HG03280 (cell line): ENCODE measurements at regions not wholly inside any gene's neighbourhood (a gene's known extent, or its start where the extent isn't known, plus 50 kb on each side); places are given as distances from the start of the nearest gene placed in this dataset.

Experiments used
- ATAC-seq: cut with Tn5 transposase; IDR thresholded peaks from one replicate; pipeline ENCODE4 v1.9.1; 2021; ENCODE audit warnings: mild to moderate bottlenecking, moderate library complexity; ENCODE audit not compliant: unreplicated experiment

GRCh38 chr2:220653776-220654175, 918.3 kb downstream of the EPHA4 start:
- no peak for ATAC-seq

- no peak for ATAC-seq
These were observed 917.8 kb downstream of the EPHA4 start for GRCh38 chr2:220654322-220654721.

GRCh38 chr2:220660277-220661145, 911.6 kb downstream of the EPHA4 start:
- no peak for ATAC-seq

DNA sequence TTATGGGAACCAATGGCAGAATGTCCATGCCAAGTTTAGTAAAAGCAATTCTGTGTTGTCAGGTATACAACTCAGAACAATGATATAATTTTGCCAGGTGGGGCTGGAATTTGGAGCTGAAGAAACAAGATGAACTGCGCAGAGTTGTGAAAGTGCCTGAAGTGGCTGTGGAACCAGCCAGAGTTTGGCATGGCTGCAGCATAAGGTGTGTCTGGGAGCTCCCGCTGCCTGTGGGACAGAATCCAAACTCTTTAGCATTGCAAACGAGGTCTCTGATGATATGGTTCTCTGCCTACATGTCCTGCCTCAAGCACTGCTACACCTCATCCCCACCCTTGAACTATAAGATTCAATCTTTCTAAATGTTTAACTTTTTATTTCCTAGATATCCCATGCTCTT, 909.7 kb downstream of the EPHA4 start:
- ATAC-seq: no peak

DNA sequence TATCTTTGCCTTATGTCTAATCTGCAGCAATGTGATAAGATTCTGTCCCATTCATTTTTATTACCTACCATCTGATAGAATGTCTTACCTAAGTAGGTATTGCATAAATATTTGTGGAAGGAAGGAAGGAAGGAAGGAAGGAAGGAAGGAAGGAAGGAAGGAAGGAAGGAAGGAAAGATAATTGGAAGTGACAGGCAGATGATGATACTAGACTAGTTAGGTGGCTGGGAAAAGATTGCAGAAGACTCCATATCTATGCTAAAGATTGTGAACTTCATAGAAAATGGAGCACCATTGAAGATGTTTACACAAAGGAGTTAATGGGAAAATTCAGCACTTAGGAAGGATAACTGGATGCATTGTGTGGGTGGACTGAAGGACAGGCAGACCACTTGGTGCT, 909.0 kb downstream of the EPHA4 start:
- no peak for ATAC-seq

GRCh38 chr2:220664272-220665107, 907.6 kb downstream of the EPHA4 start:
- no peak for ATAC-seq

DNA sequence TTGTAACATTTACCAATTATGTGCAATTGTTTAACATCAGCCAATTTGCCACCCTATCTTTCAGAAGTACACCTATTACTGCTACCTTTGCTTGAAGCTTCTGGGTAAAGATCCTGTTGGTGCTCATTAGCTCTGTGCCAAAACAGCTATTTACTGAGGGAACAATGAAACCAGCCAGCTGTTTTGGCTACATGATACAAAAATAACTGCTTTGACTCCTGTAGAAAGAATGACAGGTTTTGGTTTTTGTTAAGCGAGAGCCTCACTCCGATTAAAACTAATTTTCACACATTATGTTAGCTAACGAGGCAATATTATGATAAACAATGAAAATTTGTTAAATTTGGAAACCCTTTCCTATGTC, 907.0 kb downstream of the EPHA4 start:
- no peak for ATAC-seq

DNA sequence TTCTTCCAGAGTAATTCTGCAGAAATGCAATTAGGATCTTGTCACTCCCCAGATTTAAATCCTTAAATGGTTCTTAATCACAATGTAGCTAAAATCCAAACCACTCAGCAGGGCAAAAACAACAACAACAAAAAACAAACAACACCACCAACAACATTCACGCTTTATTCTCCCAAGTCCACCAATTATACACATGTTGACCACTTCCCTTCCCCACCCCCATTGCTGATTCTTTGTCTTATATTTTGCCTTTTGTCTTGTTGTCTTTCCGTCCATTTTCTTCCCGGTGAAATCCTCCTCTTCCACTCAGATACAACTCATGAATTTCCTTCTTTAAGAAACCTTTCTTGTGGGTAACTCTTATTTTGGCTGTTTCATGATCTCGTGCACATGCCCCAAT, 902.8 kb downstream of the EPHA4 start:
- no peak for ATAC-seq

DNA sequence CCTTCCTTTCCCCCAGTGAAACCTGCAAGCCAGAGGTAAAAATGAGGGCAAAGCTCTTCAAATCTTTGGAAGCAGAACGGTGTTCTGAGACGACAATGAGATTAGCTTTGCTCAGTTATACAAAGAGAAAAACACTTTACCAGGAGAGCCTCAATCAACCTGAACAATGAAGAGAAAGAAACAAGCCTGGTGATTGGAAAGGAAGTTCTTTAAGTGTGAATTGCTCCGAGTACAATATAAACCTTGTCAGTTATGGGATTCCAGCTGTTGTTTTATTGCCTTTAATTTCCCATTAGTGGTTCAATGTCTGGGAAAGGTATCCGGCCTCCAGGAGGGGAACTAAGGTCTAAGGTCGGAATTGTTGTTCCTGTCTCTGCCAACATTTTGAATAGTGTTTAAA, 901.6 kb downstream of the EPHA4 start:
- ATAC-seq: no peak

DNA sequence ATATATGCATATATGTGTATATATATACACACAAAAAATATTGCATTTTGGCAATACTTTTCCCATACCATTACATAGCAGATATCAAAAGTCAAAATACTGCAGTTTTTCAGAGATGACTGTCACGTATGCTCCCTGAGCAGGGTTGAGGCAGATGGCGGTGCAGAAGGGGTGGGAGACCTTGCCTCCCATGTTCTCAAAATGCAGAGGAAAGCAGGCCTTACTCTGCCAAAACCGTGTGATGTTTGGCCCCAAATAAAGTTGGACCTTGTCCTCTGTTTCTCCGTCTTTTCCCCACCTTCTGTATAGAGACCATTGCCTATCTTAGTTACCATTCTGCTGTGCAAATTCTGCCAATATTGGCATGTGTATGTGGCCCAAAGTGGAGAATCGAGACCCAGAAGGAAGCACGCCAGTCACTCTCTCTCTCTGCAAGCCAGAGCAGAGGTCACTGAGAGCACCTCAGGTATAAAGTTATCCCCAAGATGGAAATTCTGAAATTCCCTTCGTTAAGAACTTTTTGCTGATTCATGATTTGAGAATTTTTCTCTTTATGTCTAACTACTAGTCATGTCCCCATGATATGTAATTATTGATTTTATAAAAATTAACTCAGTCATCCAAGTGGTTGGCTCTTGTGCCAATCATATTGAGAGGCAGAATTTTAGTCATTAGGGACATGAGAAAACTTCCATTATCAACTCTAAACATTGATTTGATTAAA, 898.8 kb downstream of the EPHA4 start:
- ATAC-seq: no peak

DNA sequence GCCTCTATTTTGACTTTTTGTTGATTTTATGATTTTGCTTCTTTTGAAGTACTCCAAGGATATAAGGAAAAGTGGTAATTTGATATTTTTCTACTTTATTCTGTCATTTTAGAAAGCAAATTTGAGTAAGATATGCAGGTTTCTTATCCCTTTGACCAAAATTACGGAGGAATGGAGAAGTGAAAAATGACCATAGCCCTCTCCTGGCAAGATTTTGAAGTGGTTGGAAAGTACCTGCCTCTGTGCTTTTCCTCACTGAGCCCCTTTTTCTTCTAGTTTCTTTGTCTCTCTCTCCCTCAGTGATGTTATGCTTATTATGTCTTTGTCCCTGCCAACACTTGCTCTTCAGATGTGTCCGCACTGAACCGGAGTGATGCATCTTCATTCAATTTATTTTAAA, 898.1 kb downstream of the EPHA4 start:
- ATAC-seq: peak; percentile 52

DNA sequence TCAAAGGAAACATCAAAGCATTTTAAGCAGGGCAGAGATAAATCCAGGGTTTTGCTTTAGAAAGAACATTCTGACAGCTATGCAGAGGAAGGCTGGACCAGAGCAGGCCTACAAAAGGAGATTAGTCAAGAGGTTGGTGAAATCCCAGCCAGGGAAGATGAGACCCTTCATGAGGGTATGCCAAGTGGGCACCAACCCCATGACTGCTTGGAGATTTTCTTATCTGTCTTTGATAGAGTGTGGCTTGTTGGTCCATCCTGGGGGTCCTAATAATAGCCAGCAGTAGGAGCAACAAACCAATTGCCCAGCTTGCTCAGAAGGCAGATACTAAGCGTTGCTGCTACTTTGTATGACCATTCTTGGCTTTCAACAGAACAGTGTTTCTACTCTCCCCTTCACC, 895.4 kb downstream of the EPHA4 start:
- no peak for ATAC-seq

GRCh38 chr2:220678943-220679342, 893.2 kb downstream of the EPHA4 start:
- no peak for ATAC-seq

DNA sequence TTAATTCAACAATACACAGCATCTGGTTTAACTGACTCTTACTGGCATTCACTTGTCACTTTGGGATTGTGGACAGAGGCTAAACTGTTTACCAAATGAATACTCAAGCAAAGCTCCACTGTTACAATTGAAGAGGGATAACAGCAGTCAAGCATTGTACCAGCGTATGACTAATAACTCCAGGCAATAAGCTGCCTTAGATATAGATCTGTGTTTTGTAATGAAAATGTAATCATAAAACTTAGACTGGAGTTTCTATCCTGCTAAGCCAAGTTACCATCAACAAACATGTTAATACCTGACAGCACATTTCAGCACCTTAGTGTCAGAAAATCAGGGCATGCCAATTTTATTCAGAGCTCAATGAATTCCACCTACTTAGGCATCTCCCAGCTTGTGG, 889.5 kb downstream of the EPHA4 start:
- no peak for ATAC-seq

GRCh38 chr2:220684099-220684498, 888.0 kb downstream of the EPHA4 start:
- no peak for ATAC-seq

DNA sequence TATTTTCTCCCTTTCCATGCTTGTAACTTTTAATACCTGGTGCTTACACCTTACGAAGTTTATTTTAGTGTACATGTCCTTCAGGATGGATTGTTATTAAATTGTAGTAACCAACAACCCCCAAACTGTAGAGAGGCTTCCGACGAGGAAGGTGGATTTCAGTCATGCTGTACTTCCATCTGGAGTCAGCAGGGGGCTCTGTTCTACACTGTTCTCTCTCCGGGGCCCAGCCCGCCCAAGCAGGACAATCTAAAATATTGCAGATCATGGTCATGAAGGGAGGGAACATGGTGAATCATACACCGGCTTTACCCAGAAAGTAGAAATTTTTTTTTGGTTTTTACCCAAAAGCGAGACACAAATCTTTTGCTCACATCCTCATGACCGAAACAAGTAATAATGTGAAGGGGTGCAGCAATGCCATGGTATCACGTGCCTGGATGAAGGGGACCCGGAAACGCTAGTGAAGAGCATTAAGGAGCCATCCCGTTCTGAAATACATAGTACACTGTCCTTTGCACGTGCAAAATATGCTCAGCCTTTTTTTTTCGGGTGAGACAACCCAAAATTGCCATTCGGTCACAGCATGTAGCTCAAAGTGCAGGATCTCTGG, 884.8 kb downstream of the EPHA4 start:
- ATAC-seq: peak; percentile 87

DNA sequence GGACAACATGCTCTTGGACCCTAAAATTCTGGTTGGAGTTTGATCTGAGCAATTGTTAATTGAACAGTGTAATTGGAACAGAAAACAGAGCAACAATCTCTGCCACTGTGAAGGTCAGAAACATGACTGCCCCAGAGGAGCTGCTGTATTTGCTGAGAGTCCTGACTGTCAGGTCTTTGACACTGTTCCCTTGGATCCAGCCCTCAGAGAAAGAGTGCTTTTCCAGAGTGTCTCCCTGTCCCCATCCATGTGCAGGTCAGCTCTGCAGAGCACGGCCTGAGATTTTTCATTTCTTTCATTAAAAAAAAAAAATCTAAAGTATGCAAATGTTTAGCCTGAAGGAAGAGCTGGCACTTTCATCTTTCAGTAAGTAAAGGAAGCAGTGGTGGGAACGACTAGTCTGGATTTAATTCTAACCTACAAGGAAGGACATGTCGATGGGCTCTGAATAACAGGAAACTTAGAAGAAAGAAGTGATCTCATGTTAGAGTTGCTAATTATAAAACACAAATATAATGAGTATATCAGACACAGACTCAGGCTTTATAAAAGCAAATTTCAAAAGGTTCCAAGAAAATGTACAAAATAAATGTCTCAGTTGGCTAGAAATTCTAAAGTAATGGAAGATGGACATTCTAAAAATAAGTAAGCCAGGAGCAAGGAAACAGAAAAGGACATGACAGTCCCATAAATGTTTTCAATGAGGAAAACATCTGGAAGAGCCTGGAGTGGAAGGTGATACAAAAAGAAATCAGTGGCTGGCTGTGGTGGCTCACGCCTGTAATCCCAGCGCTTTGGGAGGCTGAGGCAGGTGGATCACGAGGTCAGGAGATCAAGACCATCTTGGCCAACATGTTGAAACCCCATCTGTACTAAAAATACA, 876.5 kb downstream of the EPHA4 start:
- ATAC-seq: no peak

- ATAC-seq: no peak
These were observed 875.8 kb downstream of the EPHA4 start for GRCh38 chr2:220696280-220696669.

DNA sequence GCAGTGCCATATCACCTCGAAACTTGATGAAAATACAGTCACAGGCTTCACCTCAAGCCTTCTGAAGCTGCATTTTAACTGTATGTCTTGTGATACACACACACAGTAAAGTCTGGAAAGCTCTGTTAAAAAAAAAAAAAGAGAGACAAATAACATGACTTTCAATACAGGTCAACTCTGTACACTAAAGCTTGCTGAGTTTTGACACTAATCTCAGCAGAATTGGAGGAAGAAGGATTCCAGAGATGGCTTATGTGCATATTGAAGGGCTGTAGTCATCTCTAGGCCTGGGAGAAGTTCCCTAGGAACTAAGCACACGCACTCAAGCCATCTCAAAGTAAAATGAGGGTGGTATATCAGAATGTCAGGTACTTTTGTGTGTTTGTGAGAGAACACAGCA, 875.1 kb downstream of the EPHA4 start:
- no peak for ATAC-seq

DNA sequence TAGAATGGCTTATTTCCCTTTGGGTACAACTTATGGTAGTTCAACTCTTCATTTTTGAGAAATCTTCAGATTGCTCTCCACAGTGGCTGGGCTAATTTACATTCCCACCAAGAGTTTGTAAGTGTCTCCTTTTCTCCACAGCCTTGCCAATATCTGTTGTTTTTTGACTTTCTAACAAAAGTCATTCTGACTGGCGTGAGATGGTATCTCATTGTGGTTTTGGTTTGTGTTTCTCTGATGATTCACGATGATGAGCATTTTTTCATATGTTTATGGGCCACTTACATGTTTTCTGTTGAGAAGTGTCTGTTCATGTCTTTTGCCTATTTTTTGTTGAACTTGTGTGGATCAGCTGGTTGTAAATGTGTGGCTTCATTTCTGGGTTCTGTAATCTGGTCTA, 871.0 kb downstream of the EPHA4 start:
- ATAC-seq: no peak
